ENCODE measurements at regions not wholly inside any gene's neighbourhood (a gene's known extent, or its start where the extent isn't known, plus 50 kb on each side); places are given as distances from the start of the nearest gene placed in this dataset.

GRCh38 chr1:188424176-188424575, 1595.4 kb downstream of the PLA2G4A start (continued):
- no peak for TF ChIP-seq ZBTB33 (IDR thresholded peaks at IDR 0.05)

GRCh38 chr1:188425687-188426086, 1596.9 kb downstream of the PLA2G4A start:
- no peak overlapping the region for H3K4me3 ChIP-seq (ENCODE audit: low read depth in 1 of 3, low read length in 3 of 3)
- H3K9me3 ChIP-seq (ENCODE audit: control insufficient read depth in 4 of 4, low read length in 3 of 4): no peaks in the 10 kb centered on the region
- no peaks in the 10 kb centered on the region for H3K27me3 ChIP-seq (ENCODE audit: control insufficient read depth in 4 of 4, insufficient read depth in 4 of 4, low read length in 3 of 4)
- no peak overlapping the region for H3K27ac ChIP-seq (ENCODE audit: low read depth in 1 of 2, low read length in 2 of 2)
- no peaks in the 10 kb centered on the region for H3K4me1 ChIP-seq (ENCODE audit: control insufficient read depth in 4 of 4, insufficient read depth in 4 of 4, low read length in 3 of 4)
- 68% methylated on average over 4 of the region's 4 CpGs for WGBS
- DNase-seq (ENCODE audit: low spot score): no peak
- TF ChIP-seq EGR1 (IDR thresholded peaks at IDR 0.05; ENCODE audit: low read depth in 2 of 2): no peak
- TF ChIP-seq SP1 (IDR thresholded peaks at IDR 0.05): no peak
- no peak for TF ChIP-seq NR2F2 (IDR thresholded peaks at IDR 0.05)
- TF ChIP-seq RAD21 (IDR thresholded peaks at IDR 0.05): no peak
- no peak for TF ChIP-seq FOXA2 (IDR thresholded peaks at IDR 0.05)
- no peak for TF ChIP-seq RXRA (IDR thresholded peaks at IDR 0.05)
- no peak for TF ChIP-seq YY1 (IDR thresholded peaks at IDR 0.05)
- no peak for TF ChIP-seq REST (IDR thresholded peaks at IDR 0.05)
- no peak for TF ChIP-seq TAF1 (conservative IDR thresholded peaks at IDR 0.05)
- TF ChIP-seq MAX (IDR thresholded peaks at IDR 0.05): no peak
- TF ChIP-seq CTCF (IDR thresholded peaks at IDR 0.05; ENCODE audit: low read depth, low read length, missing input control): no peak
- no peak for TF ChIP-seq ZBTB33 (IDR thresholded peaks at IDR 0.05)
- TF ChIP-seq FOXA1 (IDR thresholded peaks at IDR 0.05): no peak
- no peak for TF ChIP-seq HNF4G (IDR thresholded peaks at IDR 0.05)
- TF ChIP-seq GABPA (IDR thresholded peaks at IDR 0.05 in 1 of 2, conservative IDR thresholded peaks at IDR 0.05 in 1 of 2): no peak
- TF ChIP-seq ATF3 (IDR thresholded peaks at IDR 0.05): no peak
- TF ChIP-seq HNF4A (conservative IDR thresholded peaks at IDR 0.05): no peak
- no peak for TF ChIP-seq JUND (IDR thresholded peaks at IDR 0.05)
- no peaks in the 10 kb centered on the region for H3K36me3 ChIP-seq (ENCODE audit: control insufficient read depth in 4 of 4, insufficient read depth in 3 of 4, low read depth in 1 of 4, low read length in 3 of 4)
- no peak overlapping the region for H3K9ac ChIP-seq (ENCODE audit: low read depth in 1 of 2, low read length in 2 of 2)

Measured in liver (tissue), 8 donors.